A673 (cell line): ENCODE measurements at regions not wholly inside any gene's neighbourhood (a gene's known extent, or its start where the extent isn't known, plus 50 kb on each side); places are given as distances from the start of the nearest gene placed in this dataset.
"Not testable (repeated sequence)": the region's sequence is repeated elsewhere in the genome, so short reads cannot be mapped to it uniquely, and the experiment has no call there.

Experiments used
- BruUV-seq: library from RNA; stranded (reverse); fragments of 400-500 nt; replicated peaks from 2 replicates; lab custom pipeline; 2021; lab: Mats Ljungman, UMichigan
- CTCF ChIA-PET: fragments of 300-600 bp; sonication (Branson Sonifier 250); formaldehyde crosslinking; loops from one replicate; lab custom pipeline; 2022; ENCODE audit warnings: antibody characterized with exemption; lab: Charles Lee
- POLR2A ChIA-PET: fragments of 300-600 bp; sonication (Branson Sonifier 250); formaldehyde crosslinking; loops from one replicate; lab custom pipeline; 2022; ENCODE audit warnings: antibody characterized with exemption; ENCODE audit not compliant: low non-redundant PET; lab: Charles Lee
- DNase-seq: peaks from one replicate; pipeline ENCODE4 v3.0.0-alpha.2; 2015; ENCODE audit warnings: low spot score
- H3K27ac ChIP-seq: fragments of 200-600 bp; sonication (generic); 2 replicates; pipeline ENCODE4 v1.5.1; 2016; ENCODE audit warnings: mixed run types, low read depth, mild to moderate bottlenecking, mixed read lengths, antibody characterized with exemption, low read length; ENCODE audit not compliant: poor library complexity, severe bottlenecking
- H3K27me3 ChIP-seq: fragments of 200-600 bp; sonication (generic); replicated peaks from 2 replicates; pipeline ENCODE4 v1.6.1; 2017; ENCODE audit warnings: mixed run types, low read depth, mild to moderate bottlenecking, mixed read lengths, antibody characterized with exemption, low read length; ENCODE audit not compliant: insufficient read depth, poor library complexity
- H3K36me3 ChIP-seq: fragments of 200-600 bp; sonication (generic); 2 replicates; pipeline ENCODE4 v1.6.1; 2016; ENCODE audit warnings: mixed run types, mild to moderate bottlenecking, mixed read lengths, antibody characterized with exemption, low read length; ENCODE audit not compliant: insufficient read depth, poor library complexity, severe bottlenecking
- H3K4me1 ChIP-seq: fragments of 200-600 bp; sonication (generic); 2 replicates; pipeline ENCODE4 v1.6.1; 2017; ENCODE audit warnings: mixed run types, mild to moderate bottlenecking, mixed read lengths, antibody characterized with exemption, low read length; ENCODE audit not compliant: insufficient read depth, poor library complexity, severe bottlenecking
- H3K4me3 ChIP-seq: fragments of 200-600 bp; sonication (generic); 2 replicates; pipeline ENCODE4 v1.5.1; 2016; ENCODE audit warnings: low read depth, mixed run types, mild to moderate bottlenecking, mixed read lengths, low read length; ENCODE audit not compliant: poor library complexity, severe bottlenecking
- H3K9me3 ChIP-seq: fragments of 200-600 bp; sonication (generic); 2 replicates; pipeline ENCODE4 v1.6.1; 2016; ENCODE audit warnings: mixed run types, low read depth, mild to moderate bottlenecking, mixed read lengths, antibody characterized with exemption, low read length; ENCODE audit not compliant: poor library complexity, severe bottlenecking
- CTCF ChIP-seq: fragments of 300-800, 200-600 bp; sonication (generic); conservative IDR thresholded peaks from 2 replicates; pipeline ENCODE4 v1.5.1; 2017; ENCODE audit warnings: low read depth, mild to moderate bottlenecking, antibody characterized with exemption, low read length, moderate library complexity, mixed read lengths
- EZH2 ChIP-seq: fragments of 200-600 bp; sonication (generic); IDR thresholded peaks from 2 replicates; pipeline ENCODE4 v1.6.1; 2017; ENCODE audit warnings: borderline replicate concordance, low read depth, mild to moderate bottlenecking, mixed read lengths, antibody characterized with exemption, low read length; ENCODE audit not compliant: poor library complexity, severe bottlenecking
- intact Hi-C: fragments of 100-400 bp; cut with micrococcal nuclease; formaldehyde crosslinking; loops from one replicate; pipeline ENCODE4 v1.10.0; 2022; ENCODE audit not compliant: unreplicated experiment

- peaks cover 31% of the 10 kb centered on the region for H3K36me3 ChIP-seq
- no peak overlapping the region for H3K4me3 ChIP-seq
- intact Hi-C loops = no loop called here
- ChIA-PET CTCF (no interaction called here), POLR2A (no interaction called here)
- TSS peak; percentile 14 for BruUV-seq
- TF ChIP-seq CTCF = no peak
- TF ChIP-seq EZH2 = no peak
- no peak for DNase-seq
- no peak overlapping the region for H3K27ac ChIP-seq
- H3K9me3 ChIP-seq = no peaks in the 10 kb centered on the region
- H3K27me3 ChIP-seq = no peaks in the 10 kb centered on the region
- H3K4me1 ChIP-seq = no peaks in the 10 kb centered on the region
Measured at GRCh38 chr19:5285311-5285710, 55.3 kb downstream of the PTPRS start.

- no peak overlapping the region for H3K4me3 ChIP-seq
- H3K27ac ChIP-seq = no peak overlapping the region
- DNase-seq = no peak
- intact Hi-C loops = no loop called here
- TF ChIP-seq EZH2 = no peak
- no peak for TF ChIP-seq CTCF
- BruUV-seq = no TSS peak
- no peaks in the 10 kb centered on the region for H3K4me1 ChIP-seq
- H3K36me3 ChIP-seq = peaks cover 35% of the 10 kb centered on the region
- POLR2A ChIA-PET = no interaction called here
- H3K27me3 ChIP-seq = no peaks in the 10 kb centered on the region
- H3K9me3 ChIP-seq = no peaks in the 10 kb centered on the region
- CTCF ChIA-PET = no interaction called here
Measured at GRCh38 chr19:5282901-5283300, 57.7 kb downstream of the PTPRS start.

- BruUV-seq = no TSS peak
- Histone ChIP-seq H3K27me3 (no peaks in the 10 kb centered on the region), H3K4me1 (no peaks in the 10 kb centered on the region), H3K36me3 (peaks cover 35% of the 10 kb centered on the region), H3K9me3 (no peaks in the 10 kb centered on the region), H3K4me3 (no peak overlapping the region), H3K27ac (no peak overlapping the region)
- CTCF ChIA-PET = no interaction called here
- POLR2A ChIA-PET = no interaction called here
- TF ChIP-seq EZH2 (no peak), CTCF (no peak)
- intact Hi-C loops = no loop called here
- DNase-seq = no peak
Measured at GRCh38 chr19:5281588-5281987, 59.0 kb downstream of the PTPRS start.

- H3K36me3 ChIP-seq = peaks cover 37% of the 10 kb centered on the region
- intact Hi-C loops, H3K27me3 ChIP-seq, POLR2A ChIA-PET, H3K9me3 ChIP-seq, CTCF ChIA-PET, H3K4me3 ChIP-seq, BruUV-seq, DNase-seq, H3K27ac ChIP-seq, H3K4me1 ChIP-seq: not testable (repeated sequence)
Measured at GRCh38 chr19:5275668-5276067, 64.9 kb downstream of the PTPRS start.
